Erythroblast (primary cell): ENCODE measurements at regions not wholly inside any gene's neighbourhood (a gene's known extent, or its start where the extent isn't known, plus 50 kb on each side); places are given as distances from the start of the nearest gene placed in this dataset.

Source experiments
- GATA1 ChIP-seq: IDR thresholded peaks from 2 replicates; pipeline ENCODE4 v1.6.1; 2011; ENCODE audit warnings: low read depth, mild to moderate bottlenecking, control low read depth, low read length, moderate library complexity
- POLR2A ChIP-seq: IDR thresholded peaks from 2 replicates; pipeline ENCODE4 v1.6.1; 2011; ENCODE audit warnings: mild to moderate bottlenecking, low read length

- no peak for TF ChIP-seq POLR2A
- no peak for TF ChIP-seq GATA1
Measured at GRCh38 chr10:3241274-3241921, 68.8 kb upstream of the PITRM1 start.
